ENCODE measurements at regions not wholly inside any gene's neighbourhood (a gene's known extent, or its start where the extent isn't known, plus 50 kb on each side); places are given as distances from the start of the nearest gene placed in this dataset.

- H4K20me1 ChIP-seq (ENCODE audit: control insufficient read depth, insufficient read depth, low read length, poor library complexity, severe bottlenecking) = no peaks in the 10 kb centered on the region
- CTCF ChIA-PET = no interaction called here
- intact Hi-C loops (cut with micrococcal nuclease) = no loop called here
- no peaks in the 10 kb centered on the region for H3K4me1 ChIP-seq (ENCODE audit: control insufficient read depth in 2 of 2, insufficient read depth in 2 of 2, low read length in 2 of 2)
- Mint-ChIP-seq H3K27me3 (no peaks in the 10 kb centered on the region), H3K4me1 (no peaks in the 10 kb centered on the region), H3K27ac (no peak overlapping the region), H3K4me3 (no peak overlapping the region), H3K9me3 (ENCODE audit: insufficient read depth) (peaks cover 3% of the 10 kb centered on the region)
- no peaks in the 10 kb centered on the region for H3K79me2 ChIP-seq (ENCODE audit: control insufficient read depth, insufficient read depth, low read length)
- DNase-seq = no peak
- TF ChIP-seq, protein P1, sequence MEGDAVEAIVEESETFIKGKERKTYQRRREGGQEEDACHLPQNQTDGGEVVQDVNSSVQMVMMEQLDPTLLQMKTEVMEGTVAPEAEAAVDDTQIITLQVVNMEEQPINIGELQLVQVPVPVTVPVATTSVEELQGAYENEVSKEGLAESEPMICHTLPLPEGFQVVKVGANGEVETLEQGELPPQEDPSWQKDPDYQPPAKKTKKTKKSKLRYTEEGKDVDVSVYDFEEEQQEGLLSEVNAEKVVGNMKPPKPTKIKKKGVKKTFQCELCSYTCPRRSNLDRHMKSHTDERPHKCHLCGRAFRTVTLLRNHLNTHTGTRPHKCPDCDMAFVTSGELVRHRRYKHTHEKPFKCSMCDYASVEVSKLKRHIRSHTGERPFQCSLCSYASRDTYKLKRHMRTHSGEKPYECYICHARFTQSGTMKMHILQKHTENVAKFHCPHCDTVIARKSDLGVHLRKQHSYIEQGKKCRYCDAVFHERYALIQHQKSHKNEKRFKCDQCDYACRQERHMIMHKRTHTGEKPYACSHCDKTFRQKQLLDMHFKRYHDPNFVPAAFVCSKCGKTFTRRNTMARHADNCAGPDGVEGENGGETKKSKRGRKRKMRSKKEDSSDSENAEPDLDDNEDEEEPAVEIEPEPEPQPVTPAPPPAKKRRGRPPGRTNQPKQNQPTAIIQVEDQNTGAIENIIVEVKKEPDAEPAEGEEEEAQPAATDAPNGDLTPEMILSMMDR (IDR thresholded peaks at IDR 0.05) = no peak
- no peak for TF ChIP-seq EZH2 (IDR thresholded peaks at IDR 0.05; ENCODE audit: borderline replicate concordance, insufficient read depth, low read depth, low read length, poor library complexity, severe bottlenecking)
- WGBS (ENCODE audit: insufficient coverage) = 96% methylated on average over 2 of the region's 4 CpGs
- H3K9me3 ChIP-seq (ENCODE audit: control extremely low read depth in 1 of 3, control insufficient read depth in 2 of 3, insufficient read depth in 1 of 3, low read length in 2 of 3) = peaks cover 0 to 10% (median 0%) of the 10 kb centered on the region in 3 donors
- no peak overlapping the region for H3K27ac ChIP-seq (ENCODE audit: low read length in 2 of 2)
- POLR2A ChIA-PET = no interaction called here
- H3K27me3 ChIP-seq (replicated peaks in 1 of 4; ENCODE audit: control extremely low read depth in 1 of 4, control insufficient read depth in 3 of 4, insufficient read depth in 4 of 4, low read length in 3 of 4) = no peaks in the 10 kb centered on the region
- H3K9ac ChIP-seq (ENCODE audit: low read length) = no peak overlapping the region
- no peak overlapping the region for H3K4me3 ChIP-seq (ENCODE audit: control extremely low read depth in 1 of 5, extremely low read depth in 1 of 5, insufficient read depth in 1 of 5, low read depth in 2 of 5, low read length in 4 of 5)
- H3K36me3 ChIP-seq (replicated peaks in 1 of 2; ENCODE audit: control extremely low read depth in 1 of 2, control insufficient read depth in 1 of 2, extremely low read depth in 1 of 2, insufficient read depth in 2 of 2, low read length in 1 of 2) = no peaks in the 10 kb centered on the region
- ATAC-seq (ENCODE audit: low read depth) = no peak
- H3K4me2 ChIP-seq (replicated peaks; ENCODE audit: low read depth, low read length, poor library complexity, severe bottlenecking) = no peak overlapping the region
- H2AFZ ChIP-seq (ENCODE audit: insufficient read depth, low read depth, low read length, poor library complexity, severe bottlenecking) = no peak overlapping the region
Measured at GRCh38 chr5:152686931-152687330, 281.9 kb upstream of the NMUR2 start.

DNA sequence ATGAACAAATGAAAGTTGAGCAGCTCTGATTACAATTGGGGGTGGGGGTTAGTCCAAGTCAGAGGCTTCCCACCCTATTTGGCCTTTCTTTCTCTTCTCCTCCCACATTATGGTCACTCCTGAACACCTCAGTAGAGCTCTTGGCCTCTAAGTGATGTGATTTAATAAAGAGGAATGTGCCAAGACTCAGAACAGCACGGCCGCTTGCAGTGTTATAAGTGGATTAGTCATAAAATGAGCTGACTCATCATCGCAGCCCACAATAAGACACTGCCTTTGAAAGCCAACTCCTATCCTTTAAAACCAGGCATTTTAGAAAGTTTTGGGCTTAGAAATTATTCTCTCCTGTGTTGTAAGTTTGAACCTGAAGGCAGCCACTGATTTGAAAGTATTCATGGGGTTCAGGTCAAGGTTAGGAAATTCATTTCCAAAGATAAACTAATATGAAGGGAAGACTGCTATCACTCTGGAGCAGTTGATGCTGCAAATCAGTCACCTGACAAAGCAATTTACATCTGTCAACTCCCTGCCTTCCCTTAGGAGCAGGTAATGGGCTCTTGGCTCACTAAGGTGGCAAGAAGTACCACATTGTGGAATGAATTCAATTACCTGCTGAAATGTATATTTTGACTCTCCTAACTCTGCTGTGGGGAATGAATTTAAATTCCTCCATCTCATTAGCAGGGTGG is 283.6 kb upstream of the NMUR2 start:
- Mint-ChIP-seq H3K9me3 (ENCODE audit: insufficient read depth) (peaks cover 3% of the 10 kb centered on the region), H3K27me3 (no peaks in the 10 kb centered on the region)
- intact Hi-C loops (cut with micrococcal nuclease) = no loop called here

More for the DNA sequence above, 283.6 kb upstream of the NMUR2 start:
- ChIA-PET CTCF (no interaction called here), POLR2A (no interaction called here)
- no peak for DNase-seq
- no CpG with 5 or more reads among the region's 3 CpGs for WGBS (ENCODE audit: insufficient coverage)
- no peak overlapping the region for H3K4me2 ChIP-seq (replicated peaks; ENCODE audit: low read depth, low read length, poor library complexity, severe bottlenecking)
- no peaks in the 10 kb centered on the region for H3K27me3 ChIP-seq (replicated peaks in 1 of 4; ENCODE audit: control extremely low read depth in 1 of 4, control insufficient read depth in 3 of 4, insufficient read depth in 4 of 4, low read length in 3 of 4)
- no peak overlapping the region for H3K4me3 Mint-ChIP-seq
- no peak for ATAC-seq (ENCODE audit: low read depth)
- no peaks in the 10 kb centered on the region for H3K4me1 ChIP-seq (ENCODE audit: control insufficient read depth in 2 of 2, insufficient read depth in 2 of 2, low read length in 2 of 2)
- peaks cover 0 to 10% (median 0%) of the 10 kb centered on the region in 3 donors for H3K9me3 ChIP-seq (ENCODE audit: control extremely low read depth in 1 of 3, control insufficient read depth in 2 of 3, insufficient read depth in 1 of 3, low read length in 2 of 3)
- H4K20me1 ChIP-seq (ENCODE audit: control insufficient read depth, insufficient read depth, low read length, poor library complexity, severe bottlenecking) = no peaks in the 10 kb centered on the region
- H3K4me3 ChIP-seq (ENCODE audit: control extremely low read depth in 1 of 5, extremely low read depth in 1 of 5, insufficient read depth in 1 of 5, low read depth in 2 of 5, low read length in 4 of 5) = no peak overlapping the region
- H3K27ac Mint-ChIP-seq = no peak overlapping the region
- H3K4me1 Mint-ChIP-seq = no peaks in the 10 kb centered on the region
- no peaks in the 10 kb centered on the region for H3K79me2 ChIP-seq (ENCODE audit: control insufficient read depth, insufficient read depth, low read length)
- no peak overlapping the region for H2AFZ ChIP-seq (ENCODE audit: insufficient read depth, low read depth, low read length, poor library complexity, severe bottlenecking)
- H3K9ac ChIP-seq (ENCODE audit: low read length) = no peak overlapping the region
- H3K27ac ChIP-seq (ENCODE audit: low read length in 2 of 2) = no peak overlapping the region
- TF ChIP-seq, protein P1 (IDR thresholded peaks at IDR 0.05) = no peak
- TF ChIP-seq EZH2 (IDR thresholded peaks at IDR 0.05; ENCODE audit: borderline replicate concordance, insufficient read depth, low read depth, low read length, poor library complexity, severe bottlenecking) = no peak
- H3K36me3 ChIP-seq (replicated peaks in 1 of 2; ENCODE audit: control extremely low read depth in 1 of 2, control insufficient read depth in 1 of 2, extremely low read depth in 1 of 2, insufficient read depth in 2 of 2, low read length in 1 of 2) = no peaks in the 10 kb centered on the region
